ENCODE measurements at regions not wholly inside any gene's neighbourhood (a gene's known extent, or its start where the extent isn't known, plus 50 kb on each side); places are given as distances from the start of the nearest gene placed in this dataset.
A peak's percentile ranks its signal among the peaks of the same experiment; 100 is the strongest.

GRCh38 chr6:105983763-105984162, 102.4 kb upstream of the PRDM1 start:
- H3K79me2 ChIP-seq (ENCODE audit: insufficient read depth, low read length), result no peaks in the 10 kb centered on the region
- peak overlapping the region; percentile 26 for H3K27ac Mint-ChIP-seq (ENCODE audit: unreplicated experiment)

GRCh38 chr6:105982761-105983540, 103.2 kb upstream of the PRDM1 start:
- H3K9me3 ChIP-seq (ENCODE audit: insufficient read depth, low read depth, low read length), result no peaks in the 10 kb centered on the region
- H3K27ac ChIP-seq (ENCODE audit: low read depth, low read length), result no peak overlapping the region
- no peaks in the 10 kb centered on the region for H4K20me1 ChIP-seq (ENCODE audit: insufficient read depth, low read length)
- H3K4me1 ChIP-seq (ENCODE audit: insufficient read depth, low read length), result peaks cover 15% of the 10 kb centered on the region
- H3K27me3 Mint-ChIP-seq (ENCODE audit: low read depth, unreplicated experiment), result peaks cover 68% of the 10 kb centered on the region
- peaks cover 15% of the 10 kb centered on the region for H3K9me3 Mint-ChIP-seq (ENCODE audit: unreplicated experiment)
- H3K36me3 Mint-ChIP-seq (ENCODE audit: low read depth, unreplicated experiment), result peaks cover 4% of the 10 kb centered on the region
- H3K27ac Mint-ChIP-seq (ENCODE audit: unreplicated experiment), result no peak overlapping the region
- no peak overlapping the region for H3K9ac ChIP-seq (ENCODE audit: low read length)
- no peak overlapping the region for H3K4me3 Mint-ChIP-seq (ENCODE audit: unreplicated experiment)
- H3K79me2 ChIP-seq (ENCODE audit: insufficient read depth, low read length), result no peaks in the 10 kb centered on the region
- no peak overlapping the region for H2AFZ ChIP-seq (ENCODE audit: low read depth, low read length)
- TF ChIP-seq CTCF (IDR thresholded peaks at IDR 0.05; ENCODE audit: insufficient read depth, low read depth, low read length) (no peak), EZH2 (IDR thresholded peaks at IDR 0.05; ENCODE audit: insufficient read depth, low read length) (no peak)
- no peak for FAIRE-seq
- peaks cover 15% of the 10 kb centered on the region for H3K27me3 ChIP-seq (ENCODE audit: insufficient read depth, low read length)
- DNase-seq (ENCODE audit: low read depth), result no peak
- H3K4me3 ChIP-seq (ENCODE audit: insufficient read depth, low read depth, low read length), result no peak overlapping the region
- H3K4me1 Mint-ChIP-seq (ENCODE audit: low read depth, unreplicated experiment), result peaks cover 2% of the 10 kb centered on the region
- H3K36me3 ChIP-seq (ENCODE audit: insufficient read depth, low read length), result no peaks in the 10 kb centered on the region
- H3K4me2 ChIP-seq (ENCODE audit: low read length), result no peak overlapping the region

More at GRCh38 chr6:105983763-105984162, 102.4 kb upstream of the PRDM1 start:
- Histone ChIP-seq H3K27ac (ENCODE audit: low read depth, low read length) (no peak overlapping the region), H3K4me2 (ENCODE audit: low read length) (no peak overlapping the region), H3K9ac (ENCODE audit: low read length) (no peak overlapping the region), H4K20me1 (ENCODE audit: insufficient read depth, low read length) (no peaks in the 10 kb centered on the region), H3K27me3 (ENCODE audit: insufficient read depth, low read length) (peaks cover 15% of the 10 kb centered on the region), H3K4me1 (ENCODE audit: insufficient read depth, low read length) (peaks cover 15% of the 10 kb centered on the region), H3K4me3 (ENCODE audit: insufficient read depth, low read depth, low read length) (no peak overlapping the region), H2AFZ (ENCODE audit: low read depth, low read length) (no peak overlapping the region), H3K36me3 (ENCODE audit: insufficient read depth, low read length) (no peaks in the 10 kb centered on the region), H3K9me3 (ENCODE audit: insufficient read depth, low read depth, low read length) (no peaks in the 10 kb centered on the region)
- Mint-ChIP-seq H3K4me3 (ENCODE audit: unreplicated experiment) (no peak overlapping the region), H3K36me3 (ENCODE audit: low read depth, unreplicated experiment) (peaks cover 4% of the 10 kb centered on the region), H3K4me1 (ENCODE audit: low read depth, unreplicated experiment) (peaks cover 2% of the 10 kb centered on the region), H3K27me3 (ENCODE audit: low read depth, unreplicated experiment) (peaks cover 75% of the 10 kb centered on the region), H3K9me3 (ENCODE audit: unreplicated experiment) (peaks cover 15% of the 10 kb centered on the region)
- DNase-seq (ENCODE audit: low read depth) (no peak), FAIRE-seq (no peak)
- no peak for TF ChIP-seq EZH2 (IDR thresholded peaks at IDR 0.05; ENCODE audit: insufficient read depth, low read length)
- no peak for TF ChIP-seq CTCF (IDR thresholded peaks at IDR 0.05; ENCODE audit: insufficient read depth, low read depth, low read length)

GRCh38 chr6:105981888-105982358, 104.2 kb upstream of the PRDM1 start:
- DNase-seq (ENCODE audit: low read depth) (no peak), FAIRE-seq (no peak)
- no peak overlapping the region for H3K27ac ChIP-seq (ENCODE audit: low read depth, low read length)
- H3K79me2 ChIP-seq (ENCODE audit: insufficient read depth, low read length), result no peaks in the 10 kb centered on the region
- no peak overlapping the region for H3K4me3 Mint-ChIP-seq (ENCODE audit: unreplicated experiment)
- H3K9me3 Mint-ChIP-seq (ENCODE audit: unreplicated experiment), result peaks cover 15% of the 10 kb centered on the region
- H3K27me3 ChIP-seq (ENCODE audit: insufficient read depth, low read length), result peaks cover 14% of the 10 kb centered on the region
- H3K4me2 ChIP-seq (ENCODE audit: low read length), result peak overlapping the region; percentile 87
- peaks cover under 1% of the 10 kb centered on the region for H3K4me1 Mint-ChIP-seq (ENCODE audit: low read depth, unreplicated experiment)
- peaks cover 15% of the 10 kb centered on the region for H3K4me1 ChIP-seq (ENCODE audit: insufficient read depth, low read length)
- H3K27ac Mint-ChIP-seq (ENCODE audit: unreplicated experiment), result no peak overlapping the region
- peaks cover 61% of the 10 kb centered on the region for H3K27me3 Mint-ChIP-seq (ENCODE audit: low read depth, unreplicated experiment)
- H3K36me3 Mint-ChIP-seq (ENCODE audit: low read depth, unreplicated experiment), result peaks cover 4% of the 10 kb centered on the region
- TF ChIP-seq EZH2 (IDR thresholded peaks at IDR 0.05; ENCODE audit: insufficient read depth, low read length) (no peak), CTCF (IDR thresholded peaks at IDR 0.05; ENCODE audit: insufficient read depth, low read depth, low read length) (no peak)
- H3K9ac ChIP-seq (ENCODE audit: low read length), result peak overlapping the region; percentile 37
- no peaks in the 10 kb centered on the region for H3K9me3 ChIP-seq (ENCODE audit: insufficient read depth, low read depth, low read length)
- no peaks in the 10 kb centered on the region for H4K20me1 ChIP-seq (ENCODE audit: insufficient read depth, low read length)
- H3K4me3 ChIP-seq (ENCODE audit: insufficient read depth, low read depth, low read length), result peak overlapping the region; percentile 58
- H2AFZ ChIP-seq (ENCODE audit: low read depth, low read length), result peak overlapping the region; percentile 84
- H3K36me3 ChIP-seq (ENCODE audit: insufficient read depth, low read length), result no peaks in the 10 kb centered on the region
